ENCODE measurements at regions not wholly inside any gene's neighbourhood (a gene's known extent, or its start where the extent isn't known, plus 50 kb on each side); places are given as distances from the start of the nearest gene placed in this dataset.
A peak's percentile ranks its signal among the peaks of the same experiment; 100 is the strongest.
"Not testable (repeated sequence)": the region's sequence is repeated elsewhere in the genome, so short reads cannot be mapped to it uniquely, and the experiment has no call there.

DNA sequence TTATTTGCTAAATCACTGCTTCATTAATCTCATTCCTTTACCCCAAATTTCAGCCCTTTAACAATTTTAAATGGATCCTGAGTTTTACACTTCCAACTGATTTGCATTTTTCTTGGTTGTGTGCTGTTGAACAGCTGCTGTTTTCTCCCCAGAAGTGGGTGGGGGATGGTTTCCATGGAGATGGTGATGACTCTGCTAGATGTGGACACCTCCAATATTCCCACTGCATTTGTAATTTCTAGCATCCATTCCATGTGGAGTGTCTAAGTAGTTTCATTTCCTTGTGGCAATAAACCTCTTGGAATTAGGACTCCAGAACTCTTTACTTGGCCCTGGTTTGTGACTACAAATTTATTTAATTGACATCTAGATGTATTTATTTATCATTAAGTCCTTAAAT lies 330.4 kb downstream of the GBA3 start:
- DNase-seq (ENCODE audit: low spot score) = no peak
- no peak overlapping the region for H3K27ac ChIP-seq
- TF ChIP-seq, protein P1, sequence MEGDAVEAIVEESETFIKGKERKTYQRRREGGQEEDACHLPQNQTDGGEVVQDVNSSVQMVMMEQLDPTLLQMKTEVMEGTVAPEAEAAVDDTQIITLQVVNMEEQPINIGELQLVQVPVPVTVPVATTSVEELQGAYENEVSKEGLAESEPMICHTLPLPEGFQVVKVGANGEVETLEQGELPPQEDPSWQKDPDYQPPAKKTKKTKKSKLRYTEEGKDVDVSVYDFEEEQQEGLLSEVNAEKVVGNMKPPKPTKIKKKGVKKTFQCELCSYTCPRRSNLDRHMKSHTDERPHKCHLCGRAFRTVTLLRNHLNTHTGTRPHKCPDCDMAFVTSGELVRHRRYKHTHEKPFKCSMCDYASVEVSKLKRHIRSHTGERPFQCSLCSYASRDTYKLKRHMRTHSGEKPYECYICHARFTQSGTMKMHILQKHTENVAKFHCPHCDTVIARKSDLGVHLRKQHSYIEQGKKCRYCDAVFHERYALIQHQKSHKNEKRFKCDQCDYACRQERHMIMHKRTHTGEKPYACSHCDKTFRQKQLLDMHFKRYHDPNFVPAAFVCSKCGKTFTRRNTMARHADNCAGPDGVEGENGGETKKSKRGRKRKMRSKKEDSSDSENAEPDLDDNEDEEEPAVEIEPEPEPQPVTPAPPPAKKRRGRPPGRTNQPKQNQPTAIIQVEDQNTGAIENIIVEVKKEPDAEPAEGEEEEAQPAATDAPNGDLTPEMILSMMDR (conservative IDR thresholded peaks at IDR 0.05; ENCODE audit: low read depth) = no peak
- CTCF ChIA-PET = no interaction called here
- POLR2A ChIA-PET (ENCODE audit: low non-redundant PET) = no interaction called here

GRCh38 chr4:23022032-23022431 lies 329.3 kb downstream of the GBA3 start:
- ChIA-PET POLR2A (ENCODE audit: low non-redundant PET) (no interaction called here), CTCF (no interaction called here)
- peak; percentile 19 for DNase-seq (ENCODE audit: low spot score)
- H3K27ac ChIP-seq = no peak overlapping the region
- TF ChIP-seq, protein P1 (conservative IDR thresholded peaks at IDR 0.05; ENCODE audit: low read depth) = no peak

GRCh38 chr4:23021040-23021439 lies 328.3 kb downstream of the GBA3 start:
- TF ChIP-seq, protein P1 (conservative IDR thresholded peaks at IDR 0.05; ENCODE audit: low read depth) = no peak
- no peak for DNase-seq (ENCODE audit: low spot score)
- no peak overlapping the region for H3K27ac ChIP-seq
- CTCF ChIA-PET = no interaction called here
- POLR2A ChIA-PET (ENCODE audit: low non-redundant PET) = no interaction called here

- DNase-seq (ENCODE audit: low spot score); CTCF ChIA-PET; POLR2A ChIA-PET (ENCODE audit: low non-redundant PET); H3K27ac ChIP-seq: not testable (repeated sequence)
These were observed 327.7 kb downstream of the GBA3 start for GRCh38 chr4:23020399-23020798.

DNA sequence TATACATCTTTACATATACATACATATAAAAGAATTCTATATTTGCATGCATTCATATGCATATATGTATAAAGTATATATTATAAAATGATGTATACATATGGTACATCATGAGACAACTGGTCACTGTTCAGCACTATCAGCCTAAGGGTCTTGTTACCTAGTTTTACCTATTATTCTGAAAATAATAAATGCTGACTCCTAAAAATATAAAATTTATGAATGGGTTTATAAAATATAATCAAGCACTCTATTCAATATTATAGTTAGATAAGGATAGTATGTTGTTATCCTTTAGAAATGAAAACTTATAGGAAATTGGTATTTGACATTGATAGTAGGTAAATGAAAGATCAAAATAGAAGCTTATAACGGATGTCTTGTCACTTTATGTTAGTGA lies 324.2 kb downstream of the GBA3 start:
- H3K27ac ChIP-seq = no peak overlapping the region
- ChIA-PET CTCF (no interaction called here), POLR2A (ENCODE audit: low non-redundant PET) (no interaction called here)
- DNase-seq (ENCODE audit: low spot score) = no peak
- TF ChIP-seq, protein P1 (conservative IDR thresholded peaks at IDR 0.05; ENCODE audit: low read depth) = no peak

GRCh38 chr4:23015821-23016220 lies 323.1 kb downstream of the GBA3 start:
- ChIA-PET CTCF (no interaction called here), POLR2A (ENCODE audit: low non-redundant PET) (no interaction called here)

GRCh38 chr4:23009093-23009492 lies 316.4 kb downstream of the GBA3 start:
- DNase-seq (ENCODE audit: low spot score) = no peak
- TF ChIP-seq, protein P1 (conservative IDR thresholded peaks at IDR 0.05; ENCODE audit: low read depth) = no peak
- CTCF ChIA-PET = no interaction called here
- H3K27ac ChIP-seq = no peak overlapping the region
- POLR2A ChIA-PET (ENCODE audit: low non-redundant PET) = no interaction called here

More at GRCh38 chr4:23015821-23016220, 323.1 kb downstream of the GBA3 start:
- no peak overlapping the region for H3K27ac ChIP-seq
- DNase-seq (ENCODE audit: low spot score) = no peak
- TF ChIP-seq, protein P1 (conservative IDR thresholded peaks at IDR 0.05; ENCODE audit: low read depth) = no peak

Measured in RWPE1 (cell line).